Astrocyte (in vitro differentiated cells and primary cell): ENCODE measurements at regions not wholly inside any gene's neighbourhood (a gene's known extent, or its start where the extent isn't known, plus 50 kb on each side); places are given as distances from the start of the nearest gene placed in this dataset.

Source experiments
- CTCF ChIP-seq: IDR thresholded peaks from 2 replicates; pipeline ENCODE4 v1.5.1; 2011; ENCODE audit warnings: low read depth, mild to moderate bottlenecking, inconsistent platforms, low read length, moderate library complexity; ENCODE audit not compliant: insufficient read depth
- EZH2 ChIP-seq: IDR thresholded peaks from 2 replicates; pipeline ENCODE4 v1.6.1; 2012; ENCODE audit warnings: mild to moderate bottlenecking, low read length, inconsistent platforms; ENCODE audit not compliant: insufficient read depth

- TF ChIP-seq CTCF, result no peak
- no peak for TF ChIP-seq EZH2
Measured at GRCh38 chrX:134746410-134746785, 50.6 kb downstream of the PABIR2 start.
